HL-60 (cell line): ENCODE measurements at regions not wholly inside any gene's neighbourhood (a gene's known extent, or its start where the extent isn't known, plus 50 kb on each side); places are given as distances from the start of the nearest gene placed in this dataset.

Source experiments
- GABPA ChIP-seq: IDR thresholded peaks from 2 replicates; pipeline ENCODE4 v1.6.1; 2012; ENCODE audit warnings: low read depth
- POLR2AphosphoS5 ChIP-seq: IDR thresholded peaks from 2 replicates; pipeline ENCODE4 v1.6.1; 2012; ENCODE audit warnings: low read depth
- SPI1 ChIP-seq: IDR thresholded peaks from 2 replicates; pipeline ENCODE4 v1.6.1; 2012; ENCODE audit warnings: low read depth, mild to moderate bottlenecking, borderline replicate concordance
- TF ChIP-seq, protein P1 (sequence below): IDR thresholded peaks from one replicate; pipeline ENCODE4 v1.5.1; 2011; ENCODE audit warnings: low read length, control low read depth, inconsistent platforms; ENCODE audit not compliant: insufficient read depth
- TF ChIP-seq, protein P2 (sequence below): IDR thresholded peaks from 2 replicates; pipeline ENCODE4 v1.6.1; 2012; ENCODE audit warnings: low read depth; ENCODE audit not compliant: insufficient replicate concordance

DNA sequence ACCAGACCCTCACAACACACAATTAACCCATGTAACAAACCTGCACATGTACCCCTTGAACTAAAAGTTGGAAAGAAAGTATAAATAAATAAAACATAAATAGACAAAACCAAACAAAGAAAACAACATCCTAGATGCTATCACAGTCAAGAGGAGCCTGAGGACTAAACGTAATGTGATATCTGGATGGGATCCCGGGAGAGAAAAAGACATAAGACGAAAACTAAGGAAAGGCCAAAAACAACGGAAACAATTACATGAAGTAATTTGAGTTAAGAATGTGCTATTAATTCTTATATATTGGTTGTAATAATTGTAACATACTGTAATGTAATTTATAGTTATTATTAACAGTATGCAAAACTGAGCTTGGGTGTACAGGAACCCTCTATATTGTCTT lies 793.9 kb downstream of the SEMA5A start:
- TF ChIP-seq, protein P1, sequence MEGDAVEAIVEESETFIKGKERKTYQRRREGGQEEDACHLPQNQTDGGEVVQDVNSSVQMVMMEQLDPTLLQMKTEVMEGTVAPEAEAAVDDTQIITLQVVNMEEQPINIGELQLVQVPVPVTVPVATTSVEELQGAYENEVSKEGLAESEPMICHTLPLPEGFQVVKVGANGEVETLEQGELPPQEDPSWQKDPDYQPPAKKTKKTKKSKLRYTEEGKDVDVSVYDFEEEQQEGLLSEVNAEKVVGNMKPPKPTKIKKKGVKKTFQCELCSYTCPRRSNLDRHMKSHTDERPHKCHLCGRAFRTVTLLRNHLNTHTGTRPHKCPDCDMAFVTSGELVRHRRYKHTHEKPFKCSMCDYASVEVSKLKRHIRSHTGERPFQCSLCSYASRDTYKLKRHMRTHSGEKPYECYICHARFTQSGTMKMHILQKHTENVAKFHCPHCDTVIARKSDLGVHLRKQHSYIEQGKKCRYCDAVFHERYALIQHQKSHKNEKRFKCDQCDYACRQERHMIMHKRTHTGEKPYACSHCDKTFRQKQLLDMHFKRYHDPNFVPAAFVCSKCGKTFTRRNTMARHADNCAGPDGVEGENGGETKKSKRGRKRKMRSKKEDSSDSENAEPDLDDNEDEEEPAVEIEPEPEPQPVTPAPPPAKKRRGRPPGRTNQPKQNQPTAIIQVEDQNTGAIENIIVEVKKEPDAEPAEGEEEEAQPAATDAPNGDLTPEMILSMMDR, result no peak
- TF ChIP-seq POLR2AphosphoS5 (no peak), GABPA (no peak), SPI1 (no peak)
- TF ChIP-seq, protein P2, sequence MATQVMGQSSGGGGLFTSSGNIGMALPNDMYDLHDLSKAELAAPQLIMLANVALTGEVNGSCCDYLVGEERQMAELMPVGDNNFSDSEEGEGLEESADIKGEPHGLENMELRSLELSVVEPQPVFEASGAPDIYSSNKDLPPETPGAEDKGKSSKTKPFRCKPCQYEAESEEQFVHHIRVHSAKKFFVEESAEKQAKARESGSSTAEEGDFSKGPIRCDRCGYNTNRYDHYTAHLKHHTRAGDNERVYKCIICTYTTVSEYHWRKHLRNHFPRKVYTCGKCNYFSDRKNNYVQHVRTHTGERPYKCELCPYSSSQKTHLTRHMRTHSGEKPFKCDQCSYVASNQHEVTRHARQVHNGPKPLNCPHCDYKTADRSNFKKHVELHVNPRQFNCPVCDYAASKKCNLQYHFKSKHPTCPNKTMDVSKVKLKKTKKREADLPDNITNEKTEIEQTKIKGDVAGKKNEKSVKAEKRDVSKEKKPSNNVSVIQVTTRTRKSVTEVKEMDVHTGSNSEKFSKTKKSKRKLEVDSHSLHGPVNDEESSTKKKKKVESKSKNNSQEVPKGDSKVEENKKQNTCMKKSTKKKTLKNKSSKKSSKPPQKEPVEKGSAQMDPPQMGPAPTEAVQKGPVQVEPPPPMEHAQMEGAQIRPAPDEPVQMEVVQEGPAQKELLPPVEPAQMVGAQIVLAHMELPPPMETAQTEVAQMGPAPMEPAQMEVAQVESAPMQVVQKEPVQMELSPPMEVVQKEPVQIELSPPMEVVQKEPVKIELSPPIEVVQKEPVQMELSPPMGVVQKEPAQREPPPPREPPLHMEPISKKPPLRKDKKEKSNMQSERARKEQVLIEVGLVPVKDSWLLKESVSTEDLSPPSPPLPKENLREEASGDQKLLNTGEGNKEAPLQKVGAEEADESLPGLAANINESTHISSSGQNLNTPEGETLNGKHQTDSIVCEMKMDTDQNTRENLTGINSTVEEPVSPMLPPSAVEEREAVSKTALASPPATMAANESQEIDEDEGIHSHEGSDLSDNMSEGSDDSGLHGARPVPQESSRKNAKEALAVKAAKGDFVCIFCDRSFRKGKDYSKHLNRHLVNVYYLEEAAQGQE, result no peak
